HG03196 (cell line): ENCODE measurements at regions not wholly inside any gene's neighbourhood (a gene's known extent, or its start where the extent isn't known, plus 50 kb on each side); places are given as distances from the start of the nearest gene placed in this dataset.

ENCODE experiments used
- ATAC-seq: cut with Tn5 transposase; IDR thresholded peaks from one replicate; pipeline ENCODE4 v1.9.1; 2021; ENCODE audit not compliant: unreplicated experiment

DNA sequence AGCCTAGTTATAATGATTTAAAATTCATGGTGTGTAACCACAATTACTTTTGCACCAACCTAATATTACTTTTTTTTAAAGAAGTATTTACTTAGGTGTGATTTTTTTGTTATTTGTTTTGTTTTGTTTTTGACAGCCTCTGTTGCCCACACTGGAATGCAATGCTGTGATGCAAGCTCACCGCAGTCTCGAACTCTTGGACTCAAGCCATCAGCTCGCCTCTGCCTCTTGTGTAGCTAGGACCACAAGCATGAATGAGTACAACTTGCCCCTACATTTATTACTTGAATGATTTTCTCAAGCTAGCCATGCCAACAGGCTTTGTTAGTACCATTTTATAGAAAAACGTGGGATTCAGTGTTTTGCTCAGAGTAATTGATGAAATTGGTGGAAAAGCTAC is 488.8 kb upstream of the CPEB2 start:
- no peak for ATAC-seq

DNA sequence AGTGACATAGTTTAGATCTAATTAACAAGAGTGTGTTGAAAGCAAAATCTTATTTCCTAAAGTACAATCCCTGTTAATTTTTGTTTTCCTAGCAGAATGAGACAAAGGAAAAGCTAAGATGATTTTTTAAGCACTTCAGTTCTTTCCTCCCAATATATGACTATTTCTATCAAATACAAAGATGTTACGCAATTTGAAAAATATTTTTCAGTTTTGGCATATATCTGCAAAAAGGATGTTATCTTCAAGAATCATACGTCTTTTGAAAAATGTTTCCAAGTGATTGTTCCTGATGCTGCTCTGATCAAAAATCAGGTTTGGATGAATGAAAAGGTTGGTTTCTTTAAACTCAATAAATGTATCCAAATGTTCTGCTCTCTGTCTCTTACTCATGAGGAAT is 486.7 kb upstream of the CPEB2 start:
- ATAC-seq = no peak

DNA sequence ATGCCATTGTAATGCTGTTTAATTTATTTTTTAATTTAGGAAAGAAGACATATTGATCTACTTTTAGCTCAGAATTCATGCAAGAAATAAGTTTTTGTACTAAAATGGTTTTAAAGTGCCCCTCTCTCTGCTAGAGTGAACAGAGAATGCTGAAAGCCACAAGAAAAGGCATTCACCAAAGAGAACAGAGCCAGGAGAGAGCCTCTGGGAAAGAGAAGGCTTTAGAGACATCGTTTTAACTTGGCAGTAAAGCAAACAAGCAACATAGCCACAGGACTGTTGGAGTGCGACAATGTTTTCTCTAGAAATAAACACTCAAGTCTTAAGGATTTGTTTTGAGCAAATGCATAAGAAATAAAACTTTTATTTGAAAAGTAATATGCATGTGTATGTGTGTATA is 484.1 kb upstream of the CPEB2 start:
- ATAC-seq = no peak

DNA sequence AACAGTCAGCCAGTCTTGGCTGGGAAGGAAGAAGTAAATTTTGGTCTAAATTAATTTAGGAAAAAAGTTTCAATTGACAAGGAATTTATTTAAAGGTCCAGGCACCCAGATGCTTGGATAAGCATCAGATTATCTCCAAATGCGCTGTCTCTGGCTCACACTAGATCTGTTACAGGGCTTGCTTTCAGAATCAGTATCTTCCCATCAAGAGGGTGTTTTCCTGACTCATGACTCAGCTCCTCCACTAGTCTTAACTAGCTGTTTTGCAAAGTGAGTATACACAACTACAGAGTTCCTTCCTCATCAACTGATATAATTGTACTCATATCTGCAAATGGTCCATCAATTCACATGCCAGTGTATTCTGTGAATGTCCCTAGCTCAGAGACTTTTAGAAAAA is 482.1 kb upstream of the CPEB2 start:
- no peak for ATAC-seq

DNA sequence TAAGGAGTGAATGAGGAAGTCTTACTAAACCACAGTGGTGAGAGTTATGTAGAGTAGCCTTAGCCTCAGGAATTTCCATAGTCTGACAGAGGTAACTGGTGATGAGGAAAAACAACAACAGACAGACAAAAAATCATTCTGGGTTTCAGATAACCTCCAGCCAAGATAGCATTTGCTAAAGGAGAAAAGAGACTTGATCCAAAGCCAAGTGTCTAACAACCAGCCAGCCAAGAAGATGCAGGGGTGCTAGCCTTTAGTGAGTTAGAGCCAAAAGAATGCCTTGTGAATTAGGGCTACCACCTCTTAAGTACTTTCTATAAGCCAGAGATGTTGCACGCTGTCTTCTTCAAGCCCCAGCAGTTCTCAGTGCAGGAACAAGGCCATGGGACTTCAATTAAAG is 478.0 kb upstream of the CPEB2 start:
- no peak for ATAC-seq

DNA sequence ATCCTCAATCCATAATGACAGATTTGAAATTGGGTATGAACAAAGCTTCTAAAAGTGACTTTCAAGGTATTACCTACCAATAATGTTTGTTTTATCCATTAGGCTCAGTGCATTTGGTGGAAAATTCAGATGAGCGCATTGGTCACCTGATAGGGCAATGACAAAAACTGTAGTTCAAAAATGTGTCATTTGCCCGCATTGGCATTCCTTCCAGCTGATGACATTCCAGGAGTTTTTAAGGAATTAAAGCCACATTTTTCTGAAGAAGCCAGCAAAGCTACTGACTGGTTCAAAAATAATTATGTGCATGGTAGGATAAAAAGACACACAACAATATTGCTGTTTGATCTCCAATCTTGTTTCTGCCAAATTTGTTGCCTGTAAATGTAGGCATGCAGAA is 473.4 kb upstream of the CPEB2 start:
- no peak for ATAC-seq

DNA sequence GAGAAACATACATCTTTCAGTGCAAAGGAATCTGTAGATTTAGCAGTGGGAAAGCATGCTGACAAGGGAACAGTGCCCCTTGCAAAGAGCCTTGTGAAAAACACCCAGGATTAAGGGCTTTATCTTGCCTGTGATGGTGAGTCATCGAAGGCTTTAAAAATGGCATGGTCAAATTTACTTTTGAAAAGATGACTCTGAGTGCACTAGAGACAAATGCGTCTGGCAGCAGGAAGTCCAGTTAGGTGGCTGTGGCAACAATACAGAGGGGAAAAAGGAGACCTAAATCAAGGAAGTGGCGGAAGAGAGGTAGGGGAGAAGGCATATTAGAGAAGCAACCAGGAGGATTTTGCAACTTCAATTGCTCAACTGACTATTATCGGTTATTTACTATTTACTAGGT is 472.6 kb upstream of the CPEB2 start:
- ATAC-seq = no peak

DNA sequence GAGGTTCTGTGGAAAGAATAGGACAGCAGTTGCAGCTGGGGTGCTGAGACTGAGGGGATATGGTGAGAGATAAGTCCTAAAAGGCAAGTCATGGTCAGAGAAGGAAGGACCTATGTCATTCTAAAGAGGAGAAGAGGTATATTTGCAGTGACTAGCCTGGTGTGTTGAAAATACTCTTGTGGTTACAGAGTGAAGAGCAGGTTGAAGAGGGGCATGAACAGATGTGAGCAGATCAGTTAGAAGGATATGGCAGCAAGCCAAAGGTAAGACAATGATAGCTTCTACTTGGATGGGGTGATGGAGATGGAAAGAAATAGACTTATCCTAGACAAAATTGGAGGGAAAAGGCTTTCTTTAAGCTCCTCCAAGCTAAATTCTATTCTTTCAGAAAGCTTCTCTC is 469.8 kb upstream of the CPEB2 start:
- ATAC-seq = no peak

DNA sequence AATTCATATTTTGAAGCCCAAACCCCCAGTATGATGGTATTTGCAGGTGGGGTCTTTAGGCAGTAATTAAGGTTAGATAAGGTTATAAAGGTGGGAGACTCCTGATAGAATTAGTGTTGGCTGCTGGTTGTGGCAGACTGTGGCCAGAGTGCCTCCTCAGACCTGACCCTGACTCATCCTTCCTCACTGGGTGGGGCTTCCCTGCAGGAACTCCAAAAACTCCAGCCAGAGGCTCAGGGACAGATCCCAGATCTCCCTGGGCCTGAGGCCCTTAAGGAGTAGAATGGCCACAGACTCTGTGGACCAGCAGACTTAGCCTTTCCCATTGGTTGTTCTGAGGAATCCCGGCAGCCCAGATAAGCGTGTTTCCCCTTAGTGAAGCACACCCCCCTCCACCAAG is 463.0 kb upstream of the CPEB2 start:
- no peak for ATAC-seq

DNA sequence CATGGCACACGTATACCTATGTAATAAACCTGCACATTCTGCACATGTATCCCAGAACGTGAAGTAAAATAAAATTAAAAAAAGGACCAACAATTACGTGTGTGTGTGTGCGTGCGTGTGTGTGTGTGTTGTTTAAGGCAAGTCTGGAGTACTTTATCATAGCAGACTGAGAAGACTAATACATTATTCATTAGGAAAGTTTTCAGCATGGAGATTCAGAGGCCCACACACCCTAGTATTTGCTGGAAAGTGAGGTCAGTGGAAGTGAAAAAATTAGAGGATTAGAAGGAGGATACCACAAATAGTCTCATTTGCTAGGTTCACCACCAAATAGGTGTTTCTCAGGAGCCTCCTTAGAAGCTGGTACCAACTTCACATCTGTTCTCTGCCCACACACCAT is 457.1 kb upstream of the CPEB2 start:
- ATAC-seq = no peak

DNA sequence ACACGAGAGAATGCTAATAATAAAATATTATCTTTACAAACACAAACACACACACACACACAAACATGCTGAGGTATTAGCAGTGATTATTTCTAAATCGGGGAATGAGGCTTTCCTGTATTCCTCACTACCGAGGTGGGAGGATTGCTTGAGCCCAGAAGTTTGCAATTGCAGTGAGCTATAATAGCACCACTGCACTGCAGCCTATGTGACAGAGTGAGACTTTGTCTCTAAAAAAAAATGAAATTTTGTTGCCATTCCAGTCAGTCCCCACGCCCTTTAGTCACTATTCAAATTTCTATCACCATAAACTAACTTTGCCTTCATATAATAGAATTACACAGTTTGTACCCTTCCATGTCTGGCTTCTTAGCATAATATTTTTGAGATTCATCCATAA is 456.5 kb upstream of the CPEB2 start:
- no peak for ATAC-seq

DNA sequence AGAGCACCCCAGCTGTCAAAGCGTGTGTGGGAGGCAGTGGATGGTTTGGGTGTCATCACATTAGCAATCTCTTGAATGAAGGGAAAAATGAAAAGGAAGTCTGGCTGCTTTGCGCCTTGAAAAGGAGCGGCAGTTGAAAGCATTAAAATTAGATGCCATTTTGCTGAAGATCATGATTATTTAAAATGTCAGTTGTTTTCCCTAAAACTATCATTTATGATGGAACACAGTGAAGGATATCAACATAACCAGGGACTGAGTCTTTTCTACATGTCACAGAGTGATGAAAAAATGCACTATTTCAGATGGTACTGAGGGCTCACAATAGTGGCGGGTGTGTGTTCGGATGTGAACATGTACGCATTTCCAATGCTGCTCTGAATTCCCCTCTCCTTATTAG is 450.2 kb upstream of the CPEB2 start:
- no peak for ATAC-seq

DNA sequence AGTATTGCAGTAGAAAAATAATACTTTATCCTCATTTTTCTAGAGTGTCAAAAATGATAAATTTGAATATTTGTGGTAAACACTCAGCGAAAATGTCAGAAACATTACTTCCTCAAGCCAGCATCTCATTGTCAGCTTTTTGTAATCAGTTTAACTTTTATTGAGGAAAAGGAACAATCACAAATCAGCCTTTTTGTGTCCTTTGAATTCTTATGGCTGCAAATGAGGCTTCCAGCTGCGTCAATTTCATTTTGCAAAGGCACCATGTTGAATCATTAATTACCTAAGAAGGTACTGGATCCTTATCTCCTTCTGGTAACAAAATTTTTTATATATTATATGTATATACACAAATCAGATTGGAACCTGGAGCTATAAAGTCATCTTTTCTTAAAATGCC is 442.6 kb upstream of the CPEB2 start:
- ATAC-seq = no peak

DNA sequence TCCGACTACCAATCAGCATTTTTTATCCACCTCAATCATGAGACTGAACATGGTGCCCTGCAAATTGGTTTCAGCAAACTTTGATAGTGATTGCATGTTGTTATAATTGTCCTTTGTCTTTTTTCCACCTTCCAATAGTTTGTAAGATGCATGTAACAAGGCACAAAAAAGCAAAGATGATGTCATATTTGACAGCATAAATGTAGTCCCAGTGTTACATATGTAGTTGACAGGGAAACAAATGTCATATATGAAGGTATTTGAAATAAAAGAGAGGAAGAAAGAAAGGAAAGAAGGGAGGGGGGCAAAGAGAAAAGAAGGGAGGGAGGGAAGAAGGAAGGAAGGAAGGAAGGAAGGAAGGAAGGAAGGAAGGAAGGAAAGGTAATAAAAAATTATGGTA is 441.7 kb upstream of the CPEB2 start:
- ATAC-seq = no peak

DNA sequence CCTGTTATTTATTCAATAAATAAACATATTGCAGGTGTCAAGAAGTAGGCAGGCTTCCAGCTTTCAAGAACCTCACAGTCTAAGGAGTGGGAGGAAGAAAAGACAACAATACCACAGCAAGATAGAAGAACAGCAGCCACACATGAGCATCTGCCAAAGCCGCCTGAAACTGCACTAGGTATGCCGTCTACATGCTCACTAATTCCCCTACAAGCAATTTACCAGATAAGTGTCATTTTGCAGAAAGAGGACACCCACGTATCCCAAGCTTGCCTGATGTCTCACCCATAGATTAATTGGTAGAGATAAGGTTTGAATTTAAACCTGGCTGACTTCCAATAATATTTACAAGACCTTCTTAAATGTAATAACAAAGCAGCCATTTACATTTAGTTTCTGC is 439.4 kb upstream of the CPEB2 start:
- ATAC-seq = no peak

DNA sequence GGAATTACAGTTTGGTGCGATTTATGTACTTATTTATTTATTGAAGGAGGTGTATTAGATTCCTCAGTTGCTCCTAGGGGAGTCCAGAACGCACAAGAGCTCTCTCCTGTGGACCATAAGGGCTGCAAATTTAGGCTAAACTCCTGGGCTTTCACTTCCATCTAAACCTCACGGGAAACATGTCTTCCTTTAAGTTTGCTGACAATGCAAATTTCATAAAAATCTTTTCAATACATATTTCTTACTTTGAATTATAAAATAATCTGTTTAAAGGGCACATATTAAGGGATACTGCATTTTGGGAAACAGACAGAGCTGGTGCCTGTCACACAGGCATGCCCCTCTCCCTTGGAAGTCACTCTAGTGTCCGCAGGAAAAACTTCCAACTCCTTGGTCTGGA is 438.0 kb upstream of the CPEB2 start:
- no peak for ATAC-seq

DNA sequence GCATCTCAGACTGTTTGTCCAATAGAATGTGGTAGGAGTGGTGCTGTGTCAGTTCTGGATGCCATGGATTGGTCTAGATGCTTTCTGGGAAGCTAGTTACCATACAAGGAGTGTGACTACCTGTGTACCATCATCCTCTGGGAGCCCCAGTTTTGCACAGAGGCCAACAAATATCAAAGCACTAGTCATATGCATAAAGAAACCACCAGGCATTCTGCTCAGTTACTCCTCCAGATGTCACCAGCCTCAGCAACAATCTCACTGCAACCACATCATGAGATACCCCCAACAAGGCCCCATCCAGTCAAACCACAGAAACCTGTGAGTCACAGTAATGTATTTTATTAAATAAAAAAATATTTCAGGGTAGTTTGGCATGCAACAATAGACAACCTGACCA is 435.8 kb upstream of the CPEB2 start:
- no peak for ATAC-seq

DNA sequence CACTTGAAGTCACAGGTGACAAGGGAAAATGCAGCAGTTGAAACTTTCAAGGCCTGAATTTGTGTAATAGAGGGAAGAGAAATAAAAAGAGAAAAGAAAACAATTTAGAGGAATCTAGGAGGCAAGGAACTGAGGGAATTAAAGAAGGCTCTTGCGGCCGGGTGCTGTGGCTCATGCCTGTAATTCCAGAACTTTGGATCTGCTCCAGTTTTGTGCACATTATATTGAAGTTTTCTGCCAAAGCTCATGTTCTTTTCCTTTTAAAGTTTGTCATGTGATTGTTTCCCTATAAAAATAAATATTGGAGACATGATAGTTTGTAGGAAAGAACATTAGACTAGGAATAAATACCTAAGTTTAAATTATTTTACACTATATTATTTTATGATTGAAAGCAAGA is 433.9 kb upstream of the CPEB2 start:
- ATAC-seq = no peak

DNA sequence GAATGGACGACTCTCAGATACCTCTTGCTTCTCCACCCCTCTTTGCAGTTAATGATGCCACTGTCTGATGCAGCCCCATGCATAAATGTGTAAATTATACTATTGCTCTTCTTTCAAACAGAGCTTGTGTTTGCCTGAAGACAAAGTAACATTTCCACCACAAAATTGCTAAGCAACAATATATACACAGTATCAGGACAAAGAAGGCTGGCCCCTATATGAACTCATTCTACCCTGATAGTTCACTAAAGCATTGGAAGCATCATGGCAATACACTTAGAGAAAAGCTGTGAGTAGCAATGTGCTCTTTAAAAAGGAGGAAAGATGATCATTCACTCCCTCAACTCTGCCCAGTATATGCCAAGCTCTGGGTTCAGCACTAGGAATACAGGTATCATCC is 427.0 kb upstream of the CPEB2 start:
- no peak for ATAC-seq

DNA sequence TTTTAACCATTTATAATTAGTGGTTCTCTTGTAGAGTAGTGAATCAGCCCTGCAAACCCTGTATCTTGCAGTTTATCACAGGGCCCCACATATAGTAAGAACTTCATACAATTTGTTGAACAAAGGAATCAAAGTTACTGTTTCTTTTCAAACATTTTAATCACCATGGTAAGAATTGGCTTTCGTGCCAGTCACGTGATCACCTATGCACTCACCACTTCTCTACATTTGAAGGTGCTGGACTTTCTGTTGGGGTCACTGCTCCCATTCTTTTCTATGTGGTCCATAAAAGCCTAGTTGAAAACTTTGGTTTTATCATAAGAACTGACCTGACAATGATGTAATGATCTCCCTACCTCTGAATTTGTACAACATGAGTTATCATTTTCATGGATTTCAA is 426.4 kb upstream of the CPEB2 start:
- ATAC-seq = no peak

DNA sequence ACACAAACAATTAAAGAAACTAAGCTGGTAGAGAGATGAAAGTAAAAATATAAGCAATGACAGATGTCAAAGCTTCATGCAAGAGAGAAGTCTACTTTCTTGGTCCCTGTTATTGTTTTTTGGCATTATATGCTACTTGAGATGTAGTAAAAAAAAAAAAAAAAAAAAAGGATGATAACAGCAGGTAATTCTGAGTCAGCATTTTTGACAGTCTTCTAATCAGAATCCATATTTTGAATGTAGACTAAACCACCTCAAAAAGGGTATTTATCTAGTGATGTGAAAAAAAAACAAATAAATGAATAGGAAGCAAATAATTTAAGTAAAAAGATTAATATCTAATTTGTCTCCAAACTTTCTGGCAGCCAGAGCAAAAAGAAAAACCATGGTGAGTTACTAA is 422.2 kb upstream of the CPEB2 start:
- no peak for ATAC-seq

DNA sequence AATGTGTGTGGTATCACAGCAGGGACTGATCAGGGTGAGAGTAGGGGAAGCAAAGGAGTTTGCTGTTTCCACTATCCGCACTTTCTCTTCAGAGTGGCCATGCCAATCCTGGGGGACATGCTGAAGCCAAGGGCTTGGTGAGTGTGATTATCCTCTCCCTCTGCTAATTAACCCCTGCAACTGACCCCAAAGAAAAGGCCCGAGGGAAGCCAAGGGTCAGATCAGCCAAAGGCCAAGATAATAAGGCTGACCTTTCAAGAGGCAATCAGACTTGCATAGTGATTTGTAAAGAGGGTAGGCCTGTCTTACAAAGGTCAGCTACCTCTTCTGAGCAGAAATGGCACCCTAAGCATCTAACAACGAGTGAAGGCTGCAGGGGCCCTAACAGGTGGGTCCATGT is 420.5 kb upstream of the CPEB2 start:
- ATAC-seq = no peak

DNA sequence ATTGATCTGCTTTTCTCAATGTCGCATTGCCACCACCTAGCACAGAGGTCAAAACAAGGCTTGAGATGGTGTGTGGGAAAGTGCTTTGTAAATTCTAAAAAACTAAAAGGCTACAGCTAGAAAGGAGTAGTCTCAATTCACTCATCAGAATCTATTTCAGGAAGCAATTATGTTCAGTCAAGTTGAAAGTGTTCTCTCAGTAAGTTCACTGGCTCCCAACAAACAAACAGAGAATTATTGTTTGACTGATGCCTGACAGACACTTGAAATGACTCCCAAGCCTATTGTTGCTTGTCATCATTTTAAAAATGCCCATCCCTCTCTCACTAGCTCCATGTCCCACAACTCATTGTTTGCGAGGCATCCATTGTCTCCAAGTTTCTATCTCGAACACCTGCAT is 419.6 kb upstream of the CPEB2 start:
- no peak for ATAC-seq

DNA sequence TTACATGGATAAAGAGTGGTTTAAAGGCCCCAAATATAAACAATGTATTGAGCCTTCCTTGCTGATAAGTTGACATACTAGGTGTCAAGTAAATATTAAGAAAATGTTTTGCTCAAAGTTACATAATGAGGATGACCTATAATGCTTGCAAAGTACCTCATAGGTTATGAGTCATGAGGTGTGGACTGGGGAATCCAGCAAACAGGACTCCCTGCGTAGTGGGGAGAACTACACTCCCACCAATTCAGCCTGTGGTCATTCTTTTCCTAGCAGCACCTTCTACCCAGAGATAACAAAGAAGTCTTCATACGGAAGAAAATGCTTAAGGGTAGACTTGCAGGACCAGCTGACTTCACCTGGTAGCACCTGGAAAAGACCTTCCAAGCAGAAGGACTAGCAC is 418.9 kb upstream of the CPEB2 start:
- no peak for ATAC-seq
